ENCODE measurements at regions not wholly inside any gene's neighbourhood (a gene's known extent, or its start where the extent isn't known, plus 50 kb on each side); places are given as distances from the start of the nearest gene placed in this dataset.
A peak's percentile ranks its signal among the peaks of the same experiment; 100 is the strongest.

- no peak for DNase-seq (ENCODE audit: low spot score)
Observed at GRCh38 chr13:34002924-34003323, 185.0 kb downstream of the RFC3 start.

- no peak for DNase-seq (ENCODE audit: low spot score)
Observed at GRCh38 chr13:34003656-34004055, 185.7 kb downstream of the RFC3 start.

DNA sequence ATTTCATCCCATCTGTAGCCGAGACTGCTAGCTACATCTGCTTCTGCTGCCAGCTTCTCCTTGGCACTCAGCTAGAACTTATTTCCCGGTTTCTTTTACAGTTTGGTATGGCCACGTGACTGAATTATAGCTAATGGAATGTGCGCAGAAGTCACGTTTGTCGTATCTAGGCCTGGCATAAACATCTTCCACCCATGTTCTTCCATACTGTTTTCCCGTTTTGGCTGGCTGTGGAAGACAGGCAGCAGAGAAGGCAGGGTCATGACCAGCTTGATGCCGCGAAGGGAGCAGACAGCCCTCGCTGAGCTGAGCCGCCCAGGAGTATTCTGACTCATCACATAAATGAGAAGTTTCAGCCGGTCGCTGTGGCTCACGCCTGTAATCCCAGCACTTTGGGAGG, 186.7 kb downstream of the RFC3 start:
- DNase-seq (ENCODE audit: low spot score): no peak

DNA sequence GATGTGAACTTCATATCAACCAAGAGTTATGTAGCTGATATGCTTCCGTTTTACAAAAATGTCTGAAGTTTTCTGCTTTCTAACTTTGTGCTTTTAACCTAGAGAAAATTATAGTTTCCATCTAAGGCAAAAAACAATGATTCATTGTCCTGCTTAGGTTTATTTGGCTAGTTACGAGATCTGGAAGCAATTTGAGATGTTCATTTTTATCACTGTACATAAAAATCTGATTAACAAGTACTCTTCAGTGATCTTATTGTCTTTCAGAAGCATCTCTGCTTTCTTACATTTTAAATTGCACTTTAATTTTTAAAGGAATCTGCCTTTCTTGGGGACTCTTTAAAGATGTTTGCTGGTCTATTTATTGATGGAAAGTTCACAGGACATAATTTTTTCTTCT, 188.1 kb downstream of the RFC3 start:
- DNase-seq (ENCODE audit: low spot score): no peak

DNA sequence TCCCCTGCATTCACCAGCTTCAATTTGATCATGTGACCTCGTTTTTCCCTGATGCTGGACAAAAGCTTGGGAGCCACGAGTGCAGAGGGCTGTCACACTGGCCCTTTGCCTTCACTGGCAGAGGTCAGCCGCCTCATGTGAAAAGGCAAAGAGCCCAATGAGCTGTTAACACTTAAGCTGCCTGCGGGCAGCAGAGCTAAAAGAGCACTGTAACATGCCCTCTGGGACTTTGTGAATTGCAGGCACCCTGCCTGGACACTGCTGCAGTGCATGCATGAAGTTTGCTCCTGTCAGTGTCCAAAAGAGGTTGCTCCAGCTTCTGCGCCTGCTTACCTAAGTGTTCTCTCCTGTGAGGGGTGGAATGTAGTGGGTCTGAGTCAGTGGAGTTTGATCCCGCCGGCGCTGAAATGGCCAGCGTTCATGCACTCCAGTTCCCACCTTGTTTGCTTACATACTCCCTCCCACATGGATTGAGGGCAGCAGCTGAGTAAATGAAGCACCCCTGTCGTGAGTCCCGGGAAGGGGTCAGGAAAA, 193.7 kb downstream of the RFC3 start:
- DNase-seq (ENCODE audit: low spot score): no peak

DNA sequence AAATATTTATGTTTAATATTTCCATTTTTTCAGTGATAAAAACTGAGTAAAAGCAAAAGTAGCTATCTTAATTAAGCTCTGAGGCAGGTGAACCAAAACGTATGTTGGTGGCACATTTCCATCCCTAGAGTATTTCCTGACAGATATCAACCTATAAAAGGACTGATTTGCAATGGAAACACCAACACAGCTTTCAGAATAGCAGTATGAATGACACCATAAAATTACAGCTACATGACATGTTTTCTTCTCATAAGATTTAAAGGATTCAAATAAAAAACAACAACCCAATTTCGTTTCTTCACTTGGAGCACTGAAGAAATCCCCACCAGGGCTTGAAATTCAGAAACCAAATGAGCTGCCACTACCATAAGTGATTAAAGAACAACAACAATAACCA, 194.4 kb downstream of the RFC3 start:
- no peak for DNase-seq (ENCODE audit: low spot score)

DNA sequence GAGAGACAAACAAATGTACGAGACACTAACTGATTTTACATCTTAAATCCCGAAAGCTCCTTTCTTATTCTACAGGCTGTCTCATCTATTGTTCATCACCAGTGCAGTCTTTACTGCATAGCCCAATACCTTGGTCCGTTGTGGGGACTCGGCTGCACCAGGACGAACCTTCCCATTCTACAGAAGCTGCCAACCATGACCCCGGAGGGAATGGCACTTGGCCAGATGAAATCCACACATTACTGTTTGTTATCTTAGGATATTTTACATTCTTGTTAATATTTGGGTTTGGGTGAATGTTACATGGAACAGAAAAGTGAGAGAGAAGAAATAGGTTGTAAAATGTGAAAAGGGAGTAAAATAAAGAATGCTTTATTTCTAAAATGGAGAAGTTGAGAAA, 195.1 kb downstream of the RFC3 start:
- no peak for DNase-seq (ENCODE audit: low spot score)

DNA sequence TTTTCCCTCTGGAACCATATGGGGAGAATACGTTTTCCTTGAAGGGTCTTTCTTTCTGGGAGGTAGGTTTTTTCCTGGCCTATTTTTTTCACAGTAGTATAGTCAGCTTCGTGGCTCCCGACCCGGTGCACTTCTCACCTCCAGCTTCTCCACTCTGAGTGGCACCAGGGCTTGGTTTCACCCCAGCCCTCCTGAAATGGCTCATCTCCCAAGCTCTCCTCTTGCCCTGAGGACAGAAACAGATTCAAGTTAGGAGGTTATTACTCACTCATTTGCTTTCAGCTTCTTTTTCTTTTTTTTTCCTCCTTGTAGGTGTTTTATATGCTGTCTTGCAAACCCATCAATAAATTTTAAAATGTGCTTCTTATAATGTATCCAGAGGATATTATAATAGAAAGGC, 199.3 kb downstream of the RFC3 start:
- no peak for DNase-seq (ENCODE audit: low spot score)

GRCh38 chr13:34019870-34020269, 201.9 kb downstream of the RFC3 start:
- DNase-seq (ENCODE audit: low spot score): no peak

GRCh38 chr13:34020388-34020787, 202.4 kb downstream of the RFC3 start:
- DNase-seq (ENCODE audit: low spot score): no peak

GRCh38 chr13:34021619-34022018, 203.7 kb downstream of the RFC3 start:
- no peak for DNase-seq (ENCODE audit: low spot score)

GRCh38 chr13:34025746-34026145, 207.8 kb downstream of the RFC3 start:
- peak; percentile 83 for DNase-seq (ENCODE audit: low spot score)

DNA sequence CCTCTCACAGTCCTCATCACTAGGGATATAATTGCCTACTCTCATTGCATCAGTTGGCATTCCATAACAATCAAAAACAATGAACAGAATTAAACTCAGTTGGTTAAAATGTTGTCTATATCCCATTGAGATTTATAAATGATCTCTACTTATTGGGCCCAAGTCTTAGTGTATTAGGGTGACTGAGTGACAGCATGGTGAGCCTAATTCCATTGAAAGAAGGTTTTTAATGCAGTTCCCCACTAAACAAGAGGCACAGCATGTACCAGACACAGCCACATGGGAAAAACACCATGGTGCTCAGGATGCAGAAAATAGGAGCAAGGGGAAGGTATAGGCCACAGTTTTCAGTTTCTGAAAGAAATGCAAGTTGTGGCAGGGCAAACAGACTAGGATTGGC, 208.4 kb downstream of the RFC3 start:
- DNase-seq (ENCODE audit: low spot score): no peak

DNA sequence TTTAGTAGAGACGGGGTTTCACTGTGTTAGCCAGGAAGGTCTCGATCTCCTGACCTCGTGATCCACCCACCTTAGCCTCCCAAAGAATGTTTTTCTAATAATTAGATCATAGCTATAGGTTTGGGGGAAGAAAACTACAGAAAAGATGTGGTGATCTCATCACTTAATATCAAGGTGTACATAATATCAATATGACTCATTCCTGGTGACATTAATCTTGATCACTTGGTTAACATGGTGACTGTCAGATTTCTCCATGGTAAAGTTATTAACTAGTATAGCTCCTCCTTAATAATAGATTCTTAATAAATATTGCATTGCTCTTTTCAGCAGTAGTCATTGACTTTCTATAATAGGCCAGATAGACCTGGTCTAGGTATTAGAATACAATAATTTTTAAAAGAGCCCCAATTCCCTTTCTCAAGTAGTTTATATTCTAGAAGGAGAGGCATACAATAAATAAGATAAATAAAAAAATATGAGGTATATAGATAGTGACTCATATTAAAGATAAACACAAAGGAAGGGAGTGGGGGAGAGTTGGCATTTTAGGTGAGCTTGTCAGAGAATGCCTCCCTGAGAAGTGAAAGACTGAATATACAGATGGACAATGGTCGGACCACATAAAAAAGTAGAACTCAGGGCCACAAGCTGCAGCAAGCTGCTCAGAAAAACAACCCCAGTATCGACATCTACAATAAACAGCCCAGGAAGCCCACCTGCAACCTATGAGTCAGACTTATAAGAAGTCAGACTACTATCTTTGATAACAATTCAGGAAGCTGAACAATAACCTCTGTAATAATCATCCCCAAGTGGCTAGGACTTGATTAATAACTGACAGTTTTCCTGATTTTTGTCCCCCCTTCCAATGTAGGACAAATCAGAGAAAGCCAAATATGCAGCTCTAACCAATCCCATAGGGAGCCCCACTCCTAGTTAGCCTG, 210.8 kb downstream of the RFC3 start:
- no peak for DNase-seq (ENCODE audit: low spot score)

- DNase-seq (ENCODE audit: low spot score): no peak
Observed at GRCh38 chr13:34030782-34031181, 212.8 kb downstream of the RFC3 start.

DNA sequence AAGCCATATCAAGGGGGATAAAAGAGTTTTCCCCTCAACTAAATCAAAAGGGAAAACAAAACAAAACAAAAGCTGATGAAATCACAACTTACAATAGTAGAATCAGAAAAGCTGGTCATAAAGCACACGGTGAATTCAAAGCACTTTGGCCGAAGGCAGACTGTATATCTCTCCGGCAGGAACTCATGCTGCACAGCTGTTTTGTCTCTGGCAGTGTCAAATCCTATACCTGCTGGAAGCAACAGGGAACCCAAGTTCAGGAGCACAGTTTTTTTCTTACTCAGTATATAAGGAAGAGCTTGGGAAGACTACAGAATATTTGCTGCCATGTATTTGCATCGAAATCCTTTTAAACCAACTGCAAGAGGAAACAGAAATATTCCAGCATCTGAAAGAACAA, 213.7 kb downstream of the RFC3 start:
- DNase-seq (ENCODE audit: low spot score): no peak

DNA sequence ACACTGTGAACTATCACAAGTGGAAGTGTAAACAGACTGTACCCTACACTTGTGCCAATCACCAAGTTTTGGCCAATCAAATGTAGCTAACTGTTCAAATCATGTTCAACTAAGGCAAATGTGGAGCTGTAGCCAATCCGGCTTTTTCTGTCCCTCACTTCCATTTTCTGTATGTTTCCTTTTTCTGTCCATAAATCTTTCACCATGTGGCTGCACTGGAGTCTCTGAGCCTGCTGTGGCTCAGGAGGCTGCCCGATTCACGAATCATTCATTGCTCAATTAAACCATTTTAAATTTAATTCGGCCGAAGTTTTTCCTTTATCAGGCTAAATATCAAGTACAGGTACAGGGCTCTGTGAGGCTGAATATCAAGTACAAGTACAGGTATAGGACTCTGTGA, 216.5 kb downstream of the RFC3 start:
- no peak for DNase-seq (ENCODE audit: low spot score)

- no peak for DNase-seq (ENCODE audit: low spot score)
Observed at GRCh38 chr13:34035178-34035577, 217.2 kb downstream of the RFC3 start.

GRCh38 chr13:34035676-34036325, 217.9 kb downstream of the RFC3 start:
- DNase-seq (ENCODE audit: low spot score): peak; percentile 11

GRCh38 chr13:34037636-34038540, 219.9 kb downstream of the RFC3 start:
- no peak for DNase-seq (ENCODE audit: low spot score)

GRCh38 chr13:34038541-34039068, 220.7 kb downstream of the RFC3 start:
- no peak for DNase-seq (ENCODE audit: low spot score)

- DNase-seq (ENCODE audit: low spot score): no peak
Observed at GRCh38 chr13:34039678-34040077, 221.7 kb downstream of the RFC3 start.
